ENCODE measurements at regions not wholly inside any gene's neighbourhood (a gene's known extent, or its start where the extent isn't known, plus 50 kb on each side); places are given as distances from the start of the nearest gene placed in this dataset.

GRCh38 chr1:163440090-163440489, 118.3 kb downstream of the NUF2 start:
- no peak for DNase-seq
- no peaks in the 10 kb centered on the region for H3K27me3 ChIP-seq

DNA sequence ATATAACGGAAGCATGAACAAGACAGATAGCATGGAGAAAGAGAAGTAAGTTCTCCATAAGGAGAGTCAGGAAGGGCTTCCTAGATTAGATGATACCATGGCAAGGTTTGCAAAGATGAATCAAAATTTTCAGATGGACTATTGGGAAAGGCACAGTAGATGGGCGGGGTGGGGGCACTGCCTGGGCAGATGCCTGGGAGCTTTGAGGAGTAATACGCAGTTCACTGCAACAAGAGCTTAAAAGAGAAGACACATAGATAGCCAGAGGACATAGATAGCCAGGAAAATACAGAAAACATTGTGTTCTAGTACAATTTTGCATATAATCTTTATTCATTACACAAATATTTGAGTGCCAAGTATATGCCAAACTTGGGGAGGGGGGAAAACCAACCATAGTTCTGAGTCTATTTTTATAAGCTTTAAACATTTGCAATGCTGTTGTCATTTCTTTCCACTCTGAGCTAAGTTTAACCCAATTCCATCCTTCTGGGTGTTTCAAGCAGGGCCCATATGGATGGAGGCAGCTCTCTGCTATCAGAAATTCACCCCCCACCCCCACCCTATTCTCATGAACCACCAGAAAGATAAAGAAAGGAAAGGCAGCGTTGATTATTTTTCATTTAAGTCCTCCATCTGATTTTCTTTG, 120.6 kb downstream of the NUF2 start:
- H3K36me3 ChIP-seq = no peaks in the 10 kb centered on the region

More at GRCh38 chr1:163440090-163440489, 118.3 kb downstream of the NUF2 start:
- TF ChIP-seq, protein P1, sequence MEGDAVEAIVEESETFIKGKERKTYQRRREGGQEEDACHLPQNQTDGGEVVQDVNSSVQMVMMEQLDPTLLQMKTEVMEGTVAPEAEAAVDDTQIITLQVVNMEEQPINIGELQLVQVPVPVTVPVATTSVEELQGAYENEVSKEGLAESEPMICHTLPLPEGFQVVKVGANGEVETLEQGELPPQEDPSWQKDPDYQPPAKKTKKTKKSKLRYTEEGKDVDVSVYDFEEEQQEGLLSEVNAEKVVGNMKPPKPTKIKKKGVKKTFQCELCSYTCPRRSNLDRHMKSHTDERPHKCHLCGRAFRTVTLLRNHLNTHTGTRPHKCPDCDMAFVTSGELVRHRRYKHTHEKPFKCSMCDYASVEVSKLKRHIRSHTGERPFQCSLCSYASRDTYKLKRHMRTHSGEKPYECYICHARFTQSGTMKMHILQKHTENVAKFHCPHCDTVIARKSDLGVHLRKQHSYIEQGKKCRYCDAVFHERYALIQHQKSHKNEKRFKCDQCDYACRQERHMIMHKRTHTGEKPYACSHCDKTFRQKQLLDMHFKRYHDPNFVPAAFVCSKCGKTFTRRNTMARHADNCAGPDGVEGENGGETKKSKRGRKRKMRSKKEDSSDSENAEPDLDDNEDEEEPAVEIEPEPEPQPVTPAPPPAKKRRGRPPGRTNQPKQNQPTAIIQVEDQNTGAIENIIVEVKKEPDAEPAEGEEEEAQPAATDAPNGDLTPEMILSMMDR (IDR thresholded peaks at IDR 0.05) = no peak
- no peak for TF ChIP-seq POLR2A (IDR thresholded peaks at IDR 0.05)
- H3K4me3 ChIP-seq = no peak overlapping the region
- no peaks in the 10 kb centered on the region for H3K4me1 ChIP-seq
- H3K36me3 ChIP-seq = no peaks in the 10 kb centered on the region
- no peak overlapping the region for H3K27ac ChIP-seq
- H3K9me3 ChIP-seq = no peaks in the 10 kb centered on the region

GRCh38 chr1:163442895-163443294, 121.1 kb downstream of the NUF2 start:
- H3K27me3 ChIP-seq = no peaks in the 10 kb centered on the region
- no peak for DNase-seq
- H3K4me1 ChIP-seq = no peaks in the 10 kb centered on the region
- H3K9me3 ChIP-seq = no peaks in the 10 kb centered on the region
- H3K36me3 ChIP-seq = no peaks in the 10 kb centered on the region
- no peak overlapping the region for H3K4me3 ChIP-seq
- TF ChIP-seq POLR2A (IDR thresholded peaks at IDR 0.05) = no peak
- TF ChIP-seq, protein P1 (IDR thresholded peaks at IDR 0.05) = no peak
- H3K27ac ChIP-seq = no peak overlapping the region

More for the DNA sequence above, 120.6 kb downstream of the NUF2 start:
- Histone ChIP-seq H3K4me3 (no peak overlapping the region), H3K9me3 (no peaks in the 10 kb centered on the region), H3K27ac (no peak overlapping the region), H3K4me1 (no peaks in the 10 kb centered on the region), H3K27me3 (no peaks in the 10 kb centered on the region)
- DNase-seq = no peak
- TF ChIP-seq POLR2A (IDR thresholded peaks at IDR 0.05) = no peak
- TF ChIP-seq, protein P1 (IDR thresholded peaks at IDR 0.05) = no peak

DNA sequence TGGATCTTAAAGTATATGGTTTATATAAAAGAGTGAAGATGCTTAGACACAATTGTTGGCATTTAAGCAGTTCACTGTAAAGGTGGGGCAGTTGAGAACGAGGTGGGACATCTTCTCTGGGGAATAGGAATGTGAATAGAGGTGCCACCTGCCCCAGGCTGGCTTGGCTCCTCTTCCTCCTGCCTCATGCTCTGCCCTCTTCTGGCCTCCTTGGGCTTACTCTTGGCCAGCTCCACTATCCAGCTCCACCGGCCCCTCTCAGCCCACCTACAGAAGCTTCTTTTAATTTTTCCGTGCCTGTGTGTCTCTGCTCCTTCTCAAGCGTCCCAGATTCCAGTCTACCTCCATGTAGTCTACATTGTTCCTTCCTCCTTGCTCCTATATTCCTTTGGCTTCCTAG, 122.1 kb downstream of the NUF2 start:
- TF ChIP-seq, protein P1 (IDR thresholded peaks at IDR 0.05) = no peak
- no peak for TF ChIP-seq POLR2A (IDR thresholded peaks at IDR 0.05)
- H3K27me3 ChIP-seq = no peaks in the 10 kb centered on the region

DNA sequence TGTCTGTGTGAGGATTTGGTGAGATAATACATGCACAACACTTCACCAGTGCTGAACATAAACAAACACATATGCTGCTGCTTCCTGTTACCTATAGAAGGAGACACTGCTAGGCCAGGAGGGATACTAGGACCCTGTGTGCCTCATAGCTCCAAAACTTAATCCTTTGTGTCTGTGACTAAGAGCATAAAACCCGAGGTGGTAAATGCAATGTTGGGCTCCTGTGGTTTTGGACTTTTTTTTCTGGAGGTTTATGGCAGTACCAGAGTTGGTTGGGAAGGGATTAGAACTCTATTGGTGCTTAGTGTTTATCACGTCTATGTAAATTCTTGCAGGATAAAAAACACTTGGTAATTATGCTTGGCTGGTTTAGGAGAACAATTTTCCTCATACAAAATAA, 122.9 kb downstream of the NUF2 start:
- Histone ChIP-seq H3K36me3 (no peaks in the 10 kb centered on the region), H3K9me3 (no peaks in the 10 kb centered on the region), H3K27me3 (no peaks in the 10 kb centered on the region), H3K4me1 (no peaks in the 10 kb centered on the region), H3K4me3 (no peak overlapping the region), H3K27ac (no peak overlapping the region)
- DNase-seq = no peak
- TF ChIP-seq, protein P1 (IDR thresholded peaks at IDR 0.05) = no peak
- no peak for TF ChIP-seq POLR2A (IDR thresholded peaks at IDR 0.05)

More for the DNA sequence above, 122.1 kb downstream of the NUF2 start:
- H3K4me1 ChIP-seq = no peaks in the 10 kb centered on the region
- H3K4me3 ChIP-seq = no peak overlapping the region
- DNase-seq = no peak
- no peaks in the 10 kb centered on the region for H3K9me3 ChIP-seq
- H3K27ac ChIP-seq = no peak overlapping the region
- H3K36me3 ChIP-seq = no peaks in the 10 kb centered on the region

All from Peyer's patch (tissue), 4 donors.